Liver (tissue), 7 donors: ENCODE measurements at regions not wholly inside any gene's neighbourhood (a gene's known extent, or its start where the extent isn't known, plus 50 kb on each side); places are given as distances from the start of the nearest gene placed in this dataset.

ENCODE experiments used
- DNase-seq: peaks from one replicate; pipeline ENCODE4 v3.0.0-alpha.2; 2017; ENCODE audit warnings: low spot score
- H3K27ac ChIP-seq, 2 donors: one replicate each; pipeline ENCODE4 v1.7.0; 2013; ENCODE audit warnings: inconsistent platforms in 2 of 2, low read length in 2 of 2, control low read depth in 1 of 2, low read depth in 1 of 2, mild to moderate bottlenecking in 1 of 2
- H3K27me3 ChIP-seq, 4 donors: one replicate each; pipeline versions ENCODE4 v1.6.1 to v1.7.0; 2013; ENCODE audit warnings: low read length in 3 of 4, inconsistent platforms in 1 of 4, mild to moderate bottlenecking in 1 of 4, moderate library complexity in 1 of 4; ENCODE audit not compliant: control insufficient read depth in 4 of 4, insufficient read depth in 4 of 4
- H3K36me3 ChIP-seq, 4 donors: one replicate each; pipeline versions ENCODE4 v1.6.1 to v1.7.0; 2013; ENCODE audit warnings: low read length in 3 of 4, mild to moderate bottlenecking in 3 of 4, low read depth in 1 of 4, moderate library complexity in 1 of 4; ENCODE audit not compliant: control insufficient read depth in 4 of 4, insufficient read depth in 3 of 4
- H3K4me1 ChIP-seq, 4 donors: one replicate each; pipeline versions ENCODE4 v1.6.1 to v1.7.0; 2013; ENCODE audit warnings: low read length in 3 of 4, mild to moderate bottlenecking in 3 of 4, moderate library complexity in 1 of 4; ENCODE audit not compliant: control insufficient read depth in 4 of 4, insufficient read depth in 4 of 4
- H3K4me3 ChIP-seq, 3 donors: one replicate each; pipeline versions ENCODE4 v1.6.1 to v1.7.0; 2013; ENCODE audit warnings: low read length in 3 of 3, control low read depth in 1 of 3, low read depth in 1 of 3, mild to moderate bottlenecking in 1 of 3
- H3K9ac ChIP-seq, 2 donors: one replicate each; pipeline ENCODE4 v1.7.0; 2013; ENCODE audit warnings: low read length in 2 of 2, mild to moderate bottlenecking in 2 of 2, moderate library complexity in 2 of 2, control low read depth in 1 of 2, low read depth in 1 of 2
- H3K9me3 ChIP-seq, 4 donors: one replicate each; pipeline versions ENCODE4 v1.6.1 to v1.7.0; 2013; ENCODE audit warnings: low read length in 3 of 4; ENCODE audit not compliant: control insufficient read depth in 4 of 4
- ATF3 ChIP-seq: IDR thresholded peaks from 2 replicates; pipeline ENCODE4 v1.6.1; 2016; ENCODE audit warnings: antibody characterized with exemption
- EGR1 ChIP-seq, 2 donors: IDR thresholded peaks; 2 replicates each; pipeline ENCODE4 v1.6.1; 2016 to 2018; ENCODE audit warnings: antibody characterized with exemption in 2 of 2, low read depth in 2 of 2
- FOXA1 ChIP-seq: IDR thresholded peaks from 2 replicates; pipeline ENCODE4 v1.6.1; 2016; ENCODE audit warnings: antibody characterized with exemption
- FOXA2 ChIP-seq: IDR thresholded peaks from 2 replicates; pipeline ENCODE4 v1.6.1; 2016; ENCODE audit warnings: antibody characterized with exemption
- GABPA ChIP-seq, 2 donors: IDR thresholded peaks in 1 of 2; conservative IDR thresholded peaks in 1 of 2; 2 replicates each; pipeline ENCODE4 v1.6.1; 2016; ENCODE audit warnings: antibody characterized with exemption in 2 of 2, mild to moderate bottlenecking in 1 of 2, moderate library complexity in 1 of 2
- HNF4A ChIP-seq, 2 donors: conservative IDR thresholded peaks; 2 replicates each; pipeline ENCODE4 v1.6.1; 2016; ENCODE audit warnings: antibody characterized with exemption in 2 of 2, mild to moderate bottlenecking in 2 of 2
- HNF4G ChIP-seq: IDR thresholded peaks from 2 replicates; pipeline ENCODE4 v1.6.1; 2016; ENCODE audit warnings: antibody characterized with exemption
- JUND ChIP-seq, 2 donors: IDR thresholded peaks; 2 replicates each; pipeline ENCODE4 v1.6.1; 2016; ENCODE audit warnings: antibody characterized with exemption in 2 of 2
- MAX ChIP-seq: IDR thresholded peaks from 2 replicates; pipeline ENCODE4 v1.6.1; 2016; ENCODE audit warnings: antibody characterized with exemption
- NR2F2 ChIP-seq: IDR thresholded peaks from 2 replicates; pipeline ENCODE4 v1.6.1; 2016; ENCODE audit warnings: antibody characterized with exemption
- RAD21 ChIP-seq, 2 donors: IDR thresholded peaks; 2 replicates each; pipeline ENCODE4 v1.6.1; 2016; ENCODE audit warnings: antibody characterized with exemption in 2 of 2, mild to moderate bottlenecking in 2 of 2
- RXRA ChIP-seq, 2 donors: IDR thresholded peaks; 2 replicates each; pipeline ENCODE4 v1.6.1; 2017 to 2018; ENCODE audit warnings: antibody characterized with exemption in 2 of 2, mild to moderate bottlenecking in 1 of 2
- SP1 ChIP-seq: IDR thresholded peaks from 2 replicates; pipeline ENCODE4 v1.6.1; 2018; ENCODE audit warnings: antibody characterized with exemption, mild to moderate bottlenecking
- TAF1 ChIP-seq: conservative IDR thresholded peaks from 2 replicates; pipeline ENCODE4 v1.6.1; 2016; ENCODE audit warnings: antibody characterized with exemption, mild to moderate bottlenecking
- YY1 ChIP-seq: IDR thresholded peaks from 2 replicates; pipeline ENCODE4 v1.6.1; 2016; ENCODE audit warnings: antibody characterized with exemption, mild to moderate bottlenecking
- ZBTB33 ChIP-seq: IDR thresholded peaks from 2 replicates; pipeline ENCODE4 v1.6.1; 2016; ENCODE audit warnings: antibody characterized with exemption
- TF ChIP-seq, protein P1 (sequence below): fragments of 150-350 bp; IDR thresholded peaks from 2 replicates; pipeline ENCODE4 v1.5.1; 2017; ENCODE audit warnings: improper control_type of control experiment, low read depth, low read length; ENCODE audit not compliant: missing input control
- TF ChIP-seq, protein P2 (sequence below): IDR thresholded peaks from 2 replicates; pipeline ENCODE4 v1.6.1; 2016; ENCODE audit warnings: antibody characterized with exemption, mild to moderate bottlenecking
- donor health status: healthy.
- donor health status: healthy.
- donor health status: healthy.
- donor health status: healthy.

- DNase-seq: no peak
Measured at GRCh38 chr2:217658806-217659205, 344.0 kb downstream of the TNS1 start.

More at GRCh38 chr2:217658806-217659205, 344.0 kb downstream of the TNS1 start:
- H3K9me3 ChIP-seq: no peaks in the 10 kb centered on the region
- H3K4me3 ChIP-seq: no peak overlapping the region
- no peak for TF ChIP-seq ATF3
- TF ChIP-seq RXRA (IDR thresholded peaks at IDR 0.05): no peak
- no peak for TF ChIP-seq HNF4G
- TF ChIP-seq TAF1: no peak
- no peak for TF ChIP-seq YY1
- TF ChIP-seq, protein P1, sequence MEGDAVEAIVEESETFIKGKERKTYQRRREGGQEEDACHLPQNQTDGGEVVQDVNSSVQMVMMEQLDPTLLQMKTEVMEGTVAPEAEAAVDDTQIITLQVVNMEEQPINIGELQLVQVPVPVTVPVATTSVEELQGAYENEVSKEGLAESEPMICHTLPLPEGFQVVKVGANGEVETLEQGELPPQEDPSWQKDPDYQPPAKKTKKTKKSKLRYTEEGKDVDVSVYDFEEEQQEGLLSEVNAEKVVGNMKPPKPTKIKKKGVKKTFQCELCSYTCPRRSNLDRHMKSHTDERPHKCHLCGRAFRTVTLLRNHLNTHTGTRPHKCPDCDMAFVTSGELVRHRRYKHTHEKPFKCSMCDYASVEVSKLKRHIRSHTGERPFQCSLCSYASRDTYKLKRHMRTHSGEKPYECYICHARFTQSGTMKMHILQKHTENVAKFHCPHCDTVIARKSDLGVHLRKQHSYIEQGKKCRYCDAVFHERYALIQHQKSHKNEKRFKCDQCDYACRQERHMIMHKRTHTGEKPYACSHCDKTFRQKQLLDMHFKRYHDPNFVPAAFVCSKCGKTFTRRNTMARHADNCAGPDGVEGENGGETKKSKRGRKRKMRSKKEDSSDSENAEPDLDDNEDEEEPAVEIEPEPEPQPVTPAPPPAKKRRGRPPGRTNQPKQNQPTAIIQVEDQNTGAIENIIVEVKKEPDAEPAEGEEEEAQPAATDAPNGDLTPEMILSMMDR: no peak
- TF ChIP-seq FOXA1: no peak
- no peak for TF ChIP-seq ZBTB33
- no peak for TF ChIP-seq JUND (IDR thresholded peaks at IDR 0.05)
- no peak for TF ChIP-seq NR2F2
- TF ChIP-seq EGR1 (IDR thresholded peaks at IDR 0.05; ENCODE audit: low read depth in 2 of 2): no peak
- TF ChIP-seq GABPA (IDR thresholded peaks at IDR 0.05 in 1 of 2, conservative IDR thresholded peaks at IDR 0.05 in 1 of 2): no peak
- TF ChIP-seq SP1: no peak
- TF ChIP-seq RAD21 (IDR thresholded peaks at IDR 0.05): no peak
- TF ChIP-seq FOXA2: no peak
- TF ChIP-seq, protein P2, sequence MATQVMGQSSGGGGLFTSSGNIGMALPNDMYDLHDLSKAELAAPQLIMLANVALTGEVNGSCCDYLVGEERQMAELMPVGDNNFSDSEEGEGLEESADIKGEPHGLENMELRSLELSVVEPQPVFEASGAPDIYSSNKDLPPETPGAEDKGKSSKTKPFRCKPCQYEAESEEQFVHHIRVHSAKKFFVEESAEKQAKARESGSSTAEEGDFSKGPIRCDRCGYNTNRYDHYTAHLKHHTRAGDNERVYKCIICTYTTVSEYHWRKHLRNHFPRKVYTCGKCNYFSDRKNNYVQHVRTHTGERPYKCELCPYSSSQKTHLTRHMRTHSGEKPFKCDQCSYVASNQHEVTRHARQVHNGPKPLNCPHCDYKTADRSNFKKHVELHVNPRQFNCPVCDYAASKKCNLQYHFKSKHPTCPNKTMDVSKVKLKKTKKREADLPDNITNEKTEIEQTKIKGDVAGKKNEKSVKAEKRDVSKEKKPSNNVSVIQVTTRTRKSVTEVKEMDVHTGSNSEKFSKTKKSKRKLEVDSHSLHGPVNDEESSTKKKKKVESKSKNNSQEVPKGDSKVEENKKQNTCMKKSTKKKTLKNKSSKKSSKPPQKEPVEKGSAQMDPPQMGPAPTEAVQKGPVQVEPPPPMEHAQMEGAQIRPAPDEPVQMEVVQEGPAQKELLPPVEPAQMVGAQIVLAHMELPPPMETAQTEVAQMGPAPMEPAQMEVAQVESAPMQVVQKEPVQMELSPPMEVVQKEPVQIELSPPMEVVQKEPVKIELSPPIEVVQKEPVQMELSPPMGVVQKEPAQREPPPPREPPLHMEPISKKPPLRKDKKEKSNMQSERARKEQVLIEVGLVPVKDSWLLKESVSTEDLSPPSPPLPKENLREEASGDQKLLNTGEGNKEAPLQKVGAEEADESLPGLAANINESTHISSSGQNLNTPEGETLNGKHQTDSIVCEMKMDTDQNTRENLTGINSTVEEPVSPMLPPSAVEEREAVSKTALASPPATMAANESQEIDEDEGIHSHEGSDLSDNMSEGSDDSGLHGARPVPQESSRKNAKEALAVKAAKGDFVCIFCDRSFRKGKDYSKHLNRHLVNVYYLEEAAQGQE: no peak
- no peak for TF ChIP-seq HNF4A (conservative IDR thresholded peaks at IDR 0.05)
- TF ChIP-seq MAX: no peak
- H3K36me3 ChIP-seq: no peaks in the 10 kb centered on the region
- H3K27me3 ChIP-seq: no peaks in the 10 kb centered on the region
- H3K9ac ChIP-seq: no peak overlapping the region
- no peaks in the 10 kb centered on the region for H3K4me1 ChIP-seq
- no peak overlapping the region for H3K27ac ChIP-seq
